Erythroblast (primary cell): ENCODE measurements at regions not wholly inside any gene's neighbourhood (a gene's known extent, or its start where the extent isn't known, plus 50 kb on each side); places are given as distances from the start of the nearest gene placed in this dataset.

ENCODE experiments used
- GATA1 ChIP-seq: IDR thresholded peaks from 2 replicates; pipeline ENCODE4 v1.6.1; 2011; ENCODE audit warnings: low read depth, mild to moderate bottlenecking, control low read depth, low read length, moderate library complexity
- POLR2A ChIP-seq: IDR thresholded peaks from 2 replicates; pipeline ENCODE4 v1.6.1; 2011; ENCODE audit warnings: mild to moderate bottlenecking, low read length

- TF ChIP-seq POLR2A, result no peak
- no peak for TF ChIP-seq GATA1
Observed at GRCh38 chr7:92939666-92940360, 103.4 kb upstream of the CDK6 start.
